H1 (cell line): ENCODE measurements at regions not wholly inside any gene's neighbourhood (a gene's known extent, or its start where the extent isn't known, plus 50 kb on each side); places are given as distances from the start of the nearest gene placed in this dataset.

Source experiments
- EP300 ChIP-seq, 2 experiments: IDR thresholded peaks; 1 replicate in 1 of 2; 2 replicates in 1 of 2; pipeline ENCODE4 v1.6.1; 2011 to 2012; ENCODE audit warnings: low read depth in 2 of 2, low read length in 2 of 2, mild to moderate bottlenecking in 2 of 2, borderline replicate concordance in 1 of 2, inconsistent platforms in 1 of 2, moderate library complexity in 1 of 2
- KDM1A ChIP-seq: fragments of 200-600, 300-600 bp; sonication (generic); IDR thresholded peaks from 2 replicates; pipeline ENCODE4 v1.7.1; 2016; ENCODE audit warnings: mild to moderate bottlenecking, low read length, borderline replicate concordance
- YY1 ChIP-seq: IDR thresholded peaks from 2 replicates; pipeline ENCODE4 v1.6.1; 2011; ENCODE audit warnings: low read depth, mild to moderate bottlenecking, low read length

GRCh38 chr7:13449460-13449859 lies 540.0 kb downstream of the ETV1 start (continued):
- TF ChIP-seq EP300 (IDR thresholded peaks at IDR 0.05; ENCODE audit: borderline replicate concordance in 1 of 2, low read depth in 2 of 2, low read length in 2 of 2) (no peak), YY1 (no peak), KDM1A (no peak)
